Endothelial cell of umbilical vein (primary cell): ENCODE measurements at regions not wholly inside any gene's neighbourhood (a gene's known extent, or its start where the extent isn't known, plus 50 kb on each side); places are given as distances from the start of the nearest gene placed in this dataset.

ENCODE experiments used
- BruUV-seq: library from RNA; stranded (reverse); fragments of 400-500 nt; replicated peaks from 2 replicates; lab custom pipeline; 2021; lab: Mats Ljungman, UMichigan
- CTCF ChIA-PET: fragments of 300-600, 350-600 bp; sonication (Branson Sonifier 250); formaldehyde crosslinking; loops from one replicate; lab custom pipeline; 2021; ENCODE audit warnings: antibody characterized with exemption, inconsistent platforms; lab: Charles Lee
- POLR2A ChIA-PET: fragments of 300-600, 350-600 bp; sonication (Branson Sonifier 250); formaldehyde crosslinking; loops from one replicate; lab custom pipeline; 2021; ENCODE audit warnings: antibody characterized with exemption, inconsistent platforms; lab: Charles Lee
- DNase-seq: peaks from one replicate; pipeline ENCODE4 v3.0.0-alpha.2; 2011; ENCODE audit warnings: low read depth, low spot score
- FAIRE-seq: peaks from 2 replicates; lab custom pipeline; 2011; peaks lifted over from hg19 to GRCh38; lab: Jason Lieb, UNC
- H2AFZ ChIP-seq: 2 replicates; pipeline ENCODE4 v1.6.0; 2012; ENCODE audit warnings: low read depth, low read length, control low read depth, inconsistent platforms
- H3K27ac ChIP-seq: 2 replicates; pipeline ENCODE4 v1.5.1; 2011; ENCODE audit warnings: low read depth, mild to moderate bottlenecking, control low read depth, low read length, moderate library complexity; ENCODE audit not compliant: insufficient read depth
- H3K27me3 ChIP-seq, 2 experiments: 2 replicates each; pipeline versions ENCODE4 v1.6.0 to v1.6.1; 2011; ENCODE audit warnings: low read length in 2 of 2, mixed read lengths in 1 of 2; ENCODE audit not compliant: control insufficient read depth in 2 of 2, insufficient read depth in 2 of 2
- H3K36me3 ChIP-seq, 2 experiments: 2 replicates in 1 of 2; 3 replicates in 1 of 2; pipeline ENCODE4 v1.5.1; 2011; ENCODE audit warnings: low read length in 2 of 2, mild to moderate bottlenecking in 1 of 2, moderate library complexity in 1 of 2; ENCODE audit not compliant: control insufficient read depth in 2 of 2, insufficient read depth in 2 of 2; ENCODE audit errors: extremely low read depth in 1 of 2
- H3K4me1 ChIP-seq: 3 replicates; pipeline ENCODE4 v1.5.1; 2011; ENCODE audit warnings: mild to moderate bottlenecking, low read length; ENCODE audit not compliant: control insufficient read depth, insufficient read depth; ENCODE audit errors: extremely low read depth
- H3K4me2 ChIP-seq: 2 replicates; pipeline ENCODE4 v1.6.1; 2011; ENCODE audit warnings: low read length, control low read depth, mixed read lengths; ENCODE audit not compliant: insufficient read depth
- H3K4me3 ChIP-seq, 3 experiments: fragments of 200-600 bp in 1 of 3; sonication (generic), shearing (Covaris generic) in 1 of 3; replicated peaks in 1 of 3; 2 replicates each; pipeline ENCODE4 v1.5.1; 2011 to 2016; ENCODE audit warnings: control low read depth in 3 of 3, low read length in 3 of 3, mild to moderate bottlenecking in 2 of 3, inconsistent platforms in 1 of 3, low read depth in 1 of 3, moderate library complexity in 1 of 3; ENCODE audit not compliant: insufficient read depth in 1 of 3
- H3K79me2 ChIP-seq: 2 replicates; pipeline ENCODE4 v1.6.0; 2012; ENCODE audit warnings: low read length, inconsistent platforms; ENCODE audit not compliant: control insufficient read depth, insufficient read depth
- H3K9ac ChIP-seq: replicated peaks from 2 replicates; pipeline ENCODE3; 2011; ENCODE audit warnings: low read length, control low read depth; ENCODE audit not compliant: insufficient read depth; ENCODE audit errors: extremely low read depth
- H3K9me1 ChIP-seq: replicated peaks from 3 replicates; pipeline ENCODE4 v1.6.0; 2011; ENCODE audit warnings: mild to moderate bottlenecking, low read length; ENCODE audit not compliant: control insufficient read depth, insufficient read depth; ENCODE audit errors: extremely low read depth
- H3K9me3 ChIP-seq: replicated peaks from 2 replicates; pipeline ENCODE4 v1.5.1; 2012; ENCODE audit warnings: low read length, inconsistent platforms; ENCODE audit not compliant: control insufficient read depth, insufficient read depth
- H4K20me1 ChIP-seq: replicated peaks from 2 replicates; pipeline ENCODE3; 2011; ENCODE audit warnings: mild to moderate bottlenecking, low read length; ENCODE audit not compliant: control insufficient read depth, insufficient read depth; ENCODE audit errors: extremely low read depth
- CTCF ChIP-seq, 2 donors: IDR thresholded peaks; 1 replicate in 1 of 2; 2 replicates in 1 of 2; pipeline ENCODE4 v1.5.1; 2011; ENCODE audit warnings: low read length in 2 of 2, mild to moderate bottlenecking in 2 of 2, moderate library complexity in 2 of 2, control low read depth in 1 of 2, inconsistent platforms in 1 of 2, low read depth in 1 of 2; ENCODE audit not compliant: insufficient read depth in 1 of 2; ENCODE audit errors: extremely low read depth in 1 of 2
- EZH2 ChIP-seq: IDR thresholded peaks from 2 replicates; pipeline ENCODE4 v1.6.1; 2012; ENCODE audit warnings: borderline replicate concordance, low read depth, mild to moderate bottlenecking, moderate library complexity, low read length, inconsistent platforms; ENCODE audit not compliant: severe bottlenecking
- FOS ChIP-seq: IDR thresholded peaks from 2 replicates; pipeline ENCODE4 v1.6.1; 2011; ENCODE audit warnings: mild to moderate bottlenecking, low read length, moderate library complexity, borderline replicate concordance; ENCODE audit not compliant: insufficient read depth
- GATA2 ChIP-seq: IDR thresholded peaks from 2 replicates; pipeline ENCODE4 v1.7.0; 2011; ENCODE audit warnings: low read depth, mild to moderate bottlenecking, moderate library complexity, mixed read lengths, low read length; ENCODE audit not compliant: insufficient read length, insufficient read depth
- JUN ChIP-seq: IDR thresholded peaks from 2 replicates; pipeline ENCODE4 v1.6.1; 2011; ENCODE audit warnings: borderline replicate concordance, low read depth; ENCODE audit not compliant: insufficient read length, insufficient read depth
- MYC ChIP-seq: IDR thresholded peaks from one replicate; pipeline ENCODE4 v1.6.1; 2011; ENCODE audit warnings: mild to moderate bottlenecking, low read depth, low read length
- POLR2A ChIP-seq: IDR thresholded peaks from 2 replicates; pipeline ENCODE4 v1.6.1; 2012; ENCODE audit warnings: low read depth, mild to moderate bottlenecking, control low read depth, low read length
- POLR2AphosphoS5 ChIP-seq: IDR thresholded peaks from 2 replicates; pipeline ENCODE4 v1.6.1; 2012; ENCODE audit warnings: low read depth, mild to moderate bottlenecking, control low read depth, low read length, moderate library complexity; ENCODE audit not compliant: insufficient read depth
- dilution Hi-C: fragments of 300-500 bp; cut with MboI; formaldehyde crosslinking; loops from one replicate; pipeline ENCODE4 v1.15.0; 2019; ENCODE audit warnings: low sequenced_read_pairs; ENCODE audit not compliant: extremely low pct_ligation_motif_present
- intact Hi-C: fragments of 100-400 bp; cut with micrococcal nuclease; formaldehyde crosslinking; loops from one replicate; pipeline ENCODE4 v1.10.0; 2022
- TF ChIP-seq, protein P1 (sequence below): IDR thresholded peaks from 2 replicates; pipeline ENCODE4 v1.6.1; 2011; ENCODE audit not compliant: insufficient read depth, insufficient read length

DNA sequence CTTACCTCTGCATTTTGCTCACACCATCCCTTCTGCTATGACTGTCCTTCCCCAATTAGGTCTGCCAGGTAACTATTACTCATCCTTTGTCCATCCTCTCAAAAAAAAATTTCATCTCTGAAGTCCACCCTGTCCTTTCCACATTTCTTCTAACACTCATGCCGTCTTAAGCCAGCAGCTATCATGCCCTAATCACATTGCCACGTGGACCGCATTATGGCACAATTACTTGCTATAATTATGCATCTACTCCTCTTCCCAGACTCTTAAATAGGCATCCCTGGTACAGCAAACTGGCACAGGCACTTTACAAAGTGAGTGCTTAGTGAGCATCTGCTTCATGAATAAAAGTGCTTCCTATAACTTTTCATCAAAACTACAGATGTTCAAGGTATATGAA lies 295.4 kb upstream of the ESRRG start:
- H3K27ac ChIP-seq: no peak overlapping the region
- no peaks in the 10 kb centered on the region for H3K79me2 ChIP-seq
- no peak overlapping the region for H2AFZ ChIP-seq
- POLR2A ChIA-PET: no interaction called here
- H3K9me1 ChIP-seq: no peaks in the 10 kb centered on the region
- FAIRE-seq: no peak
- H3K4me2 ChIP-seq: no peak overlapping the region
- no peaks in the 10 kb centered on the region for H3K27me3 ChIP-seq
- no peak overlapping the region for H3K9ac ChIP-seq
- no peak for DNase-seq
- intact Hi-C loops (no loop called here), dilution Hi-C loops (no loop called here)
- no peaks in the 10 kb centered on the region for H3K36me3 ChIP-seq
- no TSS peak for BruUV-seq
- TF ChIP-seq EZH2 (no peak), FOS (no peak), MYC (no peak), JUN (no peak), GATA2 (no peak), CTCF (IDR thresholded peaks at IDR 0.05; ENCODE audit: extremely low read depth in 1 of 2, insufficient read depth in 1 of 2, low read depth in 1 of 2, low read length in 2 of 2) (no peak), POLR2A (no peak), POLR2AphosphoS5 (no peak)
- TF ChIP-seq, protein P1, sequence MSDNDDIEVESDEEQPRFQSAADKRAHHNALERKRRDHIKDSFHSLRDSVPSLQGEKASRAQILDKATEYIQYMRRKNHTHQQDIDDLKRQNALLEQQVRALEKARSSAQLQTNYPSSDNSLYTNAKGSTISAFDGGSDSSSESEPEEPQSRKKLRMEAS: no peak
- H4K20me1 ChIP-seq: no peaks in the 10 kb centered on the region
- H3K4me3 ChIP-seq: no peak overlapping the region
- CTCF ChIA-PET: no interaction called here
- no peaks in the 10 kb centered on the region for H3K9me3 ChIP-seq
- no peaks in the 10 kb centered on the region for H3K4me1 ChIP-seq
